ENCODE measurements at regions not wholly inside any gene's neighbourhood (a gene's known extent, or its start where the extent isn't known, plus 50 kb on each side); places are given as distances from the start of the nearest gene placed in this dataset.

GRCh38 chr2:105150231-105150630 is 91.3 kb upstream of the GPR45 start:
- ATAC-seq (no peak), DNase-seq (no peak)
- Histone ChIP-seq H3K4me3 (no peak overlapping the region), H3K27me3 (peaks cover 21% of the 10 kb centered on the region), H3K27ac (no peak overlapping the region), H3K4me1 (no peaks in the 10 kb centered on the region), H3K36me3 (no peaks in the 10 kb centered on the region), H3K9me3 (no peaks in the 10 kb centered on the region)
- no peak for TF ChIP-seq CTCF (IDR thresholded peaks at IDR 0.05)
- intact Hi-C loops (cut with DNase I) = no loop called here

GRCh38 chr2:105154119-105154818 is 87.3 kb upstream of the GPR45 start:
- H3K9me3 ChIP-seq = peaks cover 7% of the 10 kb centered on the region
- no peak overlapping the region for H3K27ac ChIP-seq
- no peak for ATAC-seq
- no peak for TF ChIP-seq CTCF (IDR thresholded peaks at IDR 0.05)
- no peaks in the 10 kb centered on the region for H3K36me3 ChIP-seq
- intact Hi-C loops (cut with DNase I) = no loop called here
- H3K4me3 ChIP-seq = no peak overlapping the region
- no peak for DNase-seq
- no peaks in the 10 kb centered on the region for H3K4me1 ChIP-seq
- no peaks in the 10 kb centered on the region for H3K27me3 ChIP-seq

- DNase-seq (no peak), ATAC-seq (no peak)
- H3K9me3 ChIP-seq = peaks cover 7% of the 10 kb centered on the region
- H3K4me1 ChIP-seq = no peaks in the 10 kb centered on the region
- H3K36me3 ChIP-seq = no peaks in the 10 kb centered on the region
- no peaks in the 10 kb centered on the region for H3K27me3 ChIP-seq
- no peak overlapping the region for H3K4me3 ChIP-seq
- intact Hi-C loops (cut with DNase I) = no loop called here
- TF ChIP-seq CTCF (IDR thresholded peaks at IDR 0.05) = no peak
- H3K27ac ChIP-seq = no peak overlapping the region
Measured at GRCh38 chr2:105156166-105156565, 85.4 kb upstream of the GPR45 start.

GRCh38 chr2:105158002-105158401 is 83.5 kb upstream of the GPR45 start:
- no peaks in the 10 kb centered on the region for H3K27me3 ChIP-seq
- H3K4me1 ChIP-seq = no peaks in the 10 kb centered on the region
- no peaks in the 10 kb centered on the region for H3K36me3 ChIP-seq
- no peak overlapping the region for H3K27ac ChIP-seq
- peaks cover 7% of the 10 kb centered on the region for H3K9me3 ChIP-seq
- intact Hi-C loops (cut with DNase I) = no loop called here
- no peak overlapping the region for H3K4me3 ChIP-seq
- ATAC-seq (no peak), DNase-seq (no peak)
- no peak for TF ChIP-seq CTCF (IDR thresholded peaks at IDR 0.05)

- no peaks in the 10 kb centered on the region for H3K4me1 ChIP-seq
- intact Hi-C loops (cut with DNase I) = no loop called here
- TF ChIP-seq CTCF (IDR thresholded peaks at IDR 0.05) = no peak
- H3K9me3 ChIP-seq = no peaks in the 10 kb centered on the region
- no peaks in the 10 kb centered on the region for H3K36me3 ChIP-seq
- no peaks in the 10 kb centered on the region for H3K27me3 ChIP-seq
- H3K27ac ChIP-seq = no peak overlapping the region
- no peak for DNase-seq
- no peak overlapping the region for H3K4me3 ChIP-seq
- no peak for ATAC-seq
Measured at GRCh38 chr2:105166688-105167087, 74.9 kb upstream of the GPR45 start.

- no peak for TF ChIP-seq CTCF (IDR thresholded peaks at IDR 0.05)
- no peak for DNase-seq
- Histone ChIP-seq H3K36me3 (no peaks in the 10 kb centered on the region), H3K27ac (no peak overlapping the region), H3K27me3 (no peaks in the 10 kb centered on the region), H3K4me1 (no peaks in the 10 kb centered on the region), H3K4me3 (no peak overlapping the region), H3K9me3 (no peaks in the 10 kb centered on the region)
- ATAC-seq = no peak
- intact Hi-C loops (cut with DNase I) = no loop called here
Measured at GRCh38 chr2:105168543-105168942, 73.0 kb upstream of the GPR45 start.

Measured in upper lobe of right lung (tissue), 1 donor.